Smooth muscle cell (in vitro differentiated cells): ENCODE measurements at regions not wholly inside any gene's neighbourhood (a gene's known extent, or its start where the extent isn't known, plus 50 kb on each side); places are given as distances from the start of the nearest gene placed in this dataset.
"Not testable (repeated sequence)": the region's sequence is repeated elsewhere in the genome, so short reads cannot be mapped to it uniquely, and the experiment has no call there.

Experiments
- DNase-seq: peaks from one replicate; lab custom pipeline; 2025; ENCODE audit not compliant: unreplicated experiment; lab: John Stamatoyannopoulos, UW
- H2AFZ ChIP-seq: fragments of 200-600 bp; sonication (generic); 2 replicates; pipeline ENCODE4 v1.6.0; 2016; ENCODE audit warnings: antibody characterized with exemption, low read depth, mild to moderate bottlenecking
- H3F3A ChIP-seq: fragments of 200-600 bp; sonication (generic); 2 replicates; pipeline ENCODE4 v1.6.0; 2017; ENCODE audit warnings: antibody characterized with exemption, low read depth
- H3K27ac ChIP-seq: fragments of 200-600 bp; sonication (generic); 2 replicates; pipeline ENCODE4 v1.5.1; 2016; ENCODE audit warnings: low read depth, mild to moderate bottlenecking
- H3K27me3 ChIP-seq: fragments of 200-600 bp; sonication (generic); 2 replicates; pipeline ENCODE4 v1.6.1; 2016; ENCODE audit warnings: low read depth, mild to moderate bottlenecking
- H3K36me3 ChIP-seq: fragments of 200-600 bp; sonication (generic); 2 replicates; pipeline ENCODE4 v1.5.1; 2016; ENCODE audit warnings: low read depth
- H3K4me1 ChIP-seq: fragments of 200-600 bp; sonication (generic); 2 replicates; pipeline ENCODE4 v1.5.1; 2016; ENCODE audit warnings: low read depth
- H3K4me2 ChIP-seq: fragments of 200-600 bp; sonication (generic); 2 replicates; pipeline ENCODE4 v1.6.0; 2016; ENCODE audit warnings: mild to moderate bottlenecking
- H3K4me3 ChIP-seq: fragments of 200-600 bp; sonication (generic); 2 replicates; pipeline ENCODE4 v1.5.1; 2016; ENCODE audit warnings: mild to moderate bottlenecking
- H3K79me2 ChIP-seq: fragments of 200-600 bp; sonication (generic); 2 replicates; pipeline ENCODE4 v1.6.0; 2016; ENCODE audit warnings: low read depth, mild to moderate bottlenecking
- H3K9ac ChIP-seq: fragments of 200-600 bp; sonication (generic); 2 replicates; pipeline ENCODE4 v1.6.0; 2016; ENCODE audit warnings: low read depth
- H3K9me3 ChIP-seq: fragments of 200-600 bp; sonication (generic); replicated peaks from 2 replicates; pipeline ENCODE4 v1.5.1; 2016; ENCODE audit warnings: low read depth
- H4K20me1 ChIP-seq: fragments of 200-600 bp; sonication (generic); 2 replicates; pipeline ENCODE4 v1.6.0; 2016; ENCODE audit warnings: low read depth
- WGBS: methylation state at CpG from one replicate; pipeline ENCODE4 v1.1.7; 2016; ENCODE audit warnings: low lambda C conversion rate; 5-methylcytosine and 5-hydroxymethylcytosine counted together
- TF ChIP-seq, protein P1 (sequence below): fragments of 200-600 bp; sonication (generic); IDR thresholded peaks from 2 replicates; pipeline ENCODE4 v1.5.1; 2017; ENCODE audit warnings: borderline replicate concordance, mild to moderate bottlenecking, antibody characterized with exemption; ENCODE audit not compliant: insufficient read depth, poor library complexity, severe bottlenecking

- no peak overlapping the region for H3K4me2 ChIP-seq
- no peak overlapping the region for H3K27ac ChIP-seq
- TF ChIP-seq, protein P1, sequence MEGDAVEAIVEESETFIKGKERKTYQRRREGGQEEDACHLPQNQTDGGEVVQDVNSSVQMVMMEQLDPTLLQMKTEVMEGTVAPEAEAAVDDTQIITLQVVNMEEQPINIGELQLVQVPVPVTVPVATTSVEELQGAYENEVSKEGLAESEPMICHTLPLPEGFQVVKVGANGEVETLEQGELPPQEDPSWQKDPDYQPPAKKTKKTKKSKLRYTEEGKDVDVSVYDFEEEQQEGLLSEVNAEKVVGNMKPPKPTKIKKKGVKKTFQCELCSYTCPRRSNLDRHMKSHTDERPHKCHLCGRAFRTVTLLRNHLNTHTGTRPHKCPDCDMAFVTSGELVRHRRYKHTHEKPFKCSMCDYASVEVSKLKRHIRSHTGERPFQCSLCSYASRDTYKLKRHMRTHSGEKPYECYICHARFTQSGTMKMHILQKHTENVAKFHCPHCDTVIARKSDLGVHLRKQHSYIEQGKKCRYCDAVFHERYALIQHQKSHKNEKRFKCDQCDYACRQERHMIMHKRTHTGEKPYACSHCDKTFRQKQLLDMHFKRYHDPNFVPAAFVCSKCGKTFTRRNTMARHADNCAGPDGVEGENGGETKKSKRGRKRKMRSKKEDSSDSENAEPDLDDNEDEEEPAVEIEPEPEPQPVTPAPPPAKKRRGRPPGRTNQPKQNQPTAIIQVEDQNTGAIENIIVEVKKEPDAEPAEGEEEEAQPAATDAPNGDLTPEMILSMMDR = no peak
- no peaks in the 10 kb centered on the region for H3K9me3 ChIP-seq
- peaks cover 7% of the 10 kb centered on the region for H3K4me1 ChIP-seq
- DNase-seq = no peak
- no peak overlapping the region for H3K9ac ChIP-seq
- H2AFZ ChIP-seq = no peak overlapping the region
- H3K27me3 ChIP-seq = no peaks in the 10 kb centered on the region
- H4K20me1 ChIP-seq = no peaks in the 10 kb centered on the region
- no peaks in the 10 kb centered on the region for H3F3A ChIP-seq
- 50% methylated on average over 11 of the region's 11 CpGs for WGBS
- no peaks in the 10 kb centered on the region for H3K79me2 ChIP-seq
- no peak overlapping the region for H3K4me3 ChIP-seq
- H3K36me3 ChIP-seq = no peaks in the 10 kb centered on the region
Observed at GRCh38 chr7:69445541-69445940, 152.7 kb upstream of the AUTS2 start.

DNA sequence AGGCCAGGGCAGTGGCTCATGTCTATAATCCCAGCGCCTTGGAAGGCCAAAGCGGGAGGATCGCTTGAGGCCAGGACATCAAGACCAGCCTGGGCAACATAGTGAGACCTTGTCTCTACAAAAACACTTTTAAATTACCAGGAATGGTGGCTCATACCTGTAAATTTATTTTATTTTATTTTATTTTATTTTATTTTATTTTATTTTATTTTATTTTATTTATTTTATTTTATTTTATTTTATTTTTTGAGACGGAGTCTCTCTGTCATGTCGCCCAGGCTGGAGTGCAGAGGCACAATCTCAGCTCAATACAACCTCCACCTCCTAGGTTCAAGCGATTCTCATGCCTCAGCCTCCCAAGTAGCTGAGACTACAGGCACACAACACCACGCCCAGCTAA lies 152.1 kb upstream of the AUTS2 start:
- not testable (repeated sequence) for H3K4me1 ChIP-seq, H3K4me3 ChIP-seq, H3K79me2 ChIP-seq, H2AFZ ChIP-seq, H3K9ac ChIP-seq, H3K27me3 ChIP-seq, H3K36me3 ChIP-seq, H3K9me3 ChIP-seq, H3K4me2 ChIP-seq, DNase-seq, H4K20me1 ChIP-seq, H3F3A ChIP-seq, H3K27ac ChIP-seq
- 98% methylated on average over 7 of the region's 7 CpGs for WGBS

DNA sequence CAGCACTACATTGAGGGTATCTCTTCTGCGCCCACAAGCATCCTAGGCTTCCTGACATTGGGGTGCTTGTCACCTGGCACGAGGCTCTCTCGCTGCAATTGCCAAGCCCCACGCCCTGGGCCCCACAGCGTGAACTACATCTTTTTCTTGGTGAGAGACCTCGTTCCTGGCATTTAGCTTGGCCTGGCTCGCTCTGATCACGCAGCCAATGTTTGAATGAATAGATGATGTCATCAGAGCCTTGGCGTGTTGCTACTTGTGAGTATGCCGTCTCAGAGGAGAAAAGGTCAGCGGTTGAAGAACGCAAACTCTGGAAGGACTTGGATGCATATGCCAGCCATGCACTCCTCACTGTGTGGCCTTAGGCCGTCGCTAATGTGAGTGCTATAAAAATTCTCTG lies 150.2 kb upstream of the AUTS2 start:
- H3K27ac ChIP-seq = no peak overlapping the region
- H3K9ac ChIP-seq = no peak overlapping the region
- DNase-seq = no peak
- H3K79me2 ChIP-seq = no peaks in the 10 kb centered on the region
- H3K36me3 ChIP-seq = no peaks in the 10 kb centered on the region
- H3F3A ChIP-seq = no peaks in the 10 kb centered on the region
- no peaks in the 10 kb centered on the region for H4K20me1 ChIP-seq
- H3K4me1 ChIP-seq = peaks cover 7% of the 10 kb centered on the region
- no peak overlapping the region for H2AFZ ChIP-seq
- H3K4me2 ChIP-seq = no peak overlapping the region
- TF ChIP-seq, protein P1 = no peak
- no peaks in the 10 kb centered on the region for H3K9me3 ChIP-seq
- H3K4me3 ChIP-seq = no peak overlapping the region
- 77% methylated on average over 14 of the region's 14 CpGs for WGBS
- no peaks in the 10 kb centered on the region for H3K27me3 ChIP-seq

DNA sequence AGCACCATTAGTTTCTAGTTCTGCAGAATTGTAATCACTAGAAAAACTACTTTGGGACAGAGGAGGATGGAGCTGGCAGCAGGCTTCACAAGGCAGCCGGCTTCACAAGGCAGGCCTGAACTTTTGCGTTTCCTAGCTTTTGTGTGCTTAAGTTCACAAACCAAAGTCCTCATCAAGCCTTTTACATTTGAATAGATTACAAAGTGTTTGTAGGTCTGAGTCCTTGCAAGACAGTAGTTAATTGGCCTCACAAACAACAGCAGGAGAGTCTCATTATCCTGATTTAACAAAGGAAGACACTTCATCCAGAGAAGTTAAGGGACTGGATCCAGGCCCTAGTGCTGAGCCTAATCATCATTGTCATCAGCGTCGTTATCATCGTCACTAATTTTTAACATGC lies 147.8 kb upstream of the AUTS2 start:
- Histone ChIP-seq H3K9me3 (no peaks in the 10 kb centered on the region), H3K9ac (no peak overlapping the region)

More for the DNA sequence above, 147.8 kb upstream of the AUTS2 start:
- Histone ChIP-seq H4K20me1 (no peaks in the 10 kb centered on the region), H3K4me1 (peaks cover 7% of the 10 kb centered on the region), H3K27me3 (no peaks in the 10 kb centered on the region), H3K79me2 (no peaks in the 10 kb centered on the region), H2AFZ (no peak overlapping the region), H3K36me3 (no peaks in the 10 kb centered on the region), H3K27ac (no peak overlapping the region), H3F3A (no peaks in the 10 kb centered on the region), H3K4me2 (no peak overlapping the region), H3K4me3 (no peak overlapping the region)
- TF ChIP-seq, protein P1 = no peak
- no peak for DNase-seq
- whole genome bisulfite sequencing = 44% methylated on average over 5 of the region's 5 CpGs
